GM19467 (cell line): ENCODE measurements at regions not wholly inside any gene's neighbourhood (a gene's known extent, or its start where the extent isn't known, plus 50 kb on each side); places are given as distances from the start of the nearest gene placed in this dataset.

Experiments
- ATAC-seq: cut with Tn5 transposase; IDR thresholded peaks from one replicate; pipeline ENCODE4 v1.9.1; 2021; ENCODE audit warnings: mild to moderate bottlenecking, moderate library complexity; ENCODE audit not compliant: unreplicated experiment

DNA sequence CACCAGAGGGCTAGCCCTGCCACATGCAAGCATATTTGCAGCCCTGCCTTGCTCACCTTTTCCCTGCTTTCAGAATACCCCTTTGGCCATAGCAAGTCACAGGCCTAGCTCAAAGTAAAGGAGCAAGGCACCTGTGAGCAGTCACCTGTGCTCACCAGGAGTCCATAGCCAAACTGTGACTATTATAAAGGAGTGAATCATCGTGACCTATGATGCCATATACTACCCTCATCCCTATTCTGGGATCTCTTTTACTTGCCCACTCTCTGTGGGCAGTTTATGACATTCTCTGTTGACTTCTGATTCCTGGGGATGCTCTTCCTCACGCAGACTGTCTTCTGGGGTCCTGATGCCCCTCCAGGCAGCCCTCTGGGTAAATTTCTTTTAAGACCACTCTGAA lies 200.5 kb upstream of the NLRP1 start:
- ATAC-seq = no peak

- no peak for ATAC-seq
These were observed 201.0 kb upstream of the NLRP1 start for GRCh38 chr17:5785338-5785737.

DNA sequence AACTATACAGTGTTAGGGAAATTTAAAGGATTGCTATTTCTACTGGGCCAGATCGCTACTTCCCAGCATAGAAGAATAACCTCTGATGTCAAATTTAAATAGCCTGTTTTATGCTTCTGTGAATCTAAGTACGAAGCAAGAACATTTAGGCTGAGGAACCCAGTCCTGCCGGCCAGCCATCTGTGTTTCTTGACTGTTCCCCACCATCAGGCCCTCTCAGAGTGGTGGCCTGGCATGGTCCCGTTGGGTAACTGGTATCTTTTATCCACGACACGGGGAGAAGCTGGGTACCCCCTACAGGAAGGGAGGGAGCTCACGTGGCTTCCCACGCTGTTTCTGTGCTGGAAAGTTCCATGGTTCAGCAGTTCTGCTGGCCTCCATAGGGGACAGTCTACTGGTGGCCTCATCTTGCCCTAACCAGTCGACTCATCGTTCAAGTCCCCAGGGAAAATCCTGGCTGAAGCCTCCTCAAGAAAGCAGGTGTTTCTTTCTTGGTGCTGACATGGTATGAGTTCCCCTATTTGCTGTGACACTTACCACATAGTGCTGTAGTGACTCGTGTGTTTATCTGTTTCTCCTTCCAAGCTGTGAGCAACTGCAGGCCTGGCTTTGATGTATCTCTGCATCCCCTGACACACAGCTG lies 201.7 kb upstream of the NLRP1 start:
- ATAC-seq = peak; percentile 79

- no peak for ATAC-seq
These were observed 202.2 kb upstream of the NLRP1 start for GRCh38 chr17:5786510-5786875.

DNA sequence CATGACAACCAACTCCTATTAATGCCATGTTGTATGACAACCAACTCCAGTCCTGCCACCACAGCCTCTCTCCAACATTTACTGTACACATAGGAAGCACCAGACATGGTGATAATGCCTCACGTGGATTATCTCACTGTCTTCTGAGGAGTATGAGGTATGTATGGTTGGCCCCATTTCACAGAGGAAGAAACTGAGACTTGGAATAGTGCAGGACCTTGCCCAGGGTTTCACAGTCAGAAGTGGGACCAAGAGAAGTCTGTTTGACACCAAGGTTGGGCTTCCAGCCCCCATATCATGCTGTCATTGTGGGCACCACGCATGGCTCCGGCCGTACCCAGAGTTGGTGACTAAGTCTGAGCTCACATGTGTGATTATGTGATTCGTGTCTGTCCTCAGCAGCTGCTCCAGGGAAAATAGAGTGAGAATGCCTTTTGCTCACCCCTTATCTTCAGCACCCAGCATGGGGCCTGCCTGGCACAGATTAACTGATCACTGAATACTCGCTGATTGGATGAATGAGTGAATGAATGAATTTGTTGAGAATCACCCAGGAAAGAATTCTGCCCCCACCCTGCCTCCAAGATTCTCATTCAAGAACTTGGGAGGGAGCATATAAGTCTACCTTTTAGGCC lies 204.1 kb upstream of the NLRP1 start:
- ATAC-seq = no peak

GRCh38 chr17:5789528-5789927 lies 205.2 kb upstream of the NLRP1 start:
- no peak for ATAC-seq

DNA sequence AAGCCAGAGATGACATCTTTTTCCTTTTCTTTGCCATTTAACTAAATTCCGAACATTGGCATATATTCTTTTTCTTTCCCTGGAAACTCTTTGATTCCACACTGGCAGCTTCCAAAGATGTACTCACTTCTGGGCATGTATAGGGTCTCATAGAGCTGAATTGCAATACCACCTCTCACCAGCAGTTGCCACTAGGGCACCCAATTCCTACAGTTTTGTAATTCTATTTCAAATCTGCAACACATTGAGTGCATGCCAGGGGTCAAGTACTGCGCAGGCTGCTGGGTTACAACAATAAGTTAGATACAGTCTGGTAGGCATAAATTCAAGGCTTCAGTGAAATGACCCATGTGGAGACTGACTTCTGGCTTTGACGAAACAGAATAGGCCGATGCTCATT lies 208.8 kb upstream of the NLRP1 start:
- no peak for ATAC-seq

- ATAC-seq = no peak
These were observed 209.6 kb upstream of the NLRP1 start for GRCh38 chr17:5793899-5794298.

- ATAC-seq = no peak
These were observed 210.1 kb upstream of the NLRP1 start for GRCh38 chr17:5794385-5794784.

- no peak for ATAC-seq
These were observed 210.7 kb upstream of the NLRP1 start for GRCh38 chr17:5794881-5795506.

DNA sequence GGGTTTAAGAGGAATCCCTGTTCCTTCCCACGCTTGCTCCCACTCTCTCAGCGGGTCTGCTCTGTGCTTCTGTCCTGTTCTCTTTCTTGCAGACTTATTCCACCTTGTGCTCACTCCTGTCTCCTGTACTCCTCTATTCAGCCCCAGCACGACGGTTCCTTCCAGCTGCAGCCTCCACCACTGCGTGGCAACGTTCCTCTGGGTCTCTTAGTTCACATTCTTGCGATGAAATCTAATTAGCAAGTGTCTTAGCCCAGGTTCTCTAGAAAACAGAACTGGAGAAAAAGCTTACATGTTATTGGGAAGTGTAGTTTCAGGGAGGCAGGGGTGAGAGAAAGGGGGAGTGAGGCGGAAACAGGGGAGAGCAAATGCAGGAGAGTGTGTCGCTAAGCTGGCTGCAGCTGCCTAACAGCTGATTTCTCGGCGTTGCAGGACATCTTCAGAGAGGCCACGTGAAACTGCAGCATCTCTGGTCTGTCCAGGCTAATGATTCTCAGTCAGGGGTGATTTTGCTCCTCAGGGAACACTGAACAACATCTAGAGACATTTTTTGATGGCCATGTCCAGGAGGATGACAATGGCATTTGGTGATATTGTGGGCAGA lies 213.2 kb upstream of the NLRP1 start:
- no peak for ATAC-seq

DNA sequence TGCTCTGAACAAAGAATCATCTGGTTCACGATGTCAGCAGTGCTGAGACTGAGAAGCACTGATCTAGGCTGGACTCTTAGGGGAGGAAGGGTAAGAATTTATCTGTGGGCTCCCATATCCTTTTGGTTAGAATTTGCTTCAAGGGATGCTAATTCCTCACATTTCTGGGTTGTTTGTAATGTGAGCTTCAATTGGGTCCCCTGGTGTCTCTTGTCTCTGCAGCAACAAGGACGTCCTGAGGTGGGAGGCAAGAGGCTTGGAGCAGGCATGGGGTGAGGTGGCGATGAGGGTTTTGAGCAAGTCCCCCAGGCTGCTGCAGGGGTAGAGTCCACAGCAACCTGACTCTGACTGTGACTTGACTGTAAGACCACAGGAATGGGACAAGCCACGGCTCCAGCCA lies 213.8 kb upstream of the NLRP1 start:
- ATAC-seq = no peak

GRCh38 chr17:5800131-5800530 lies 215.8 kb upstream of the NLRP1 start:
- no peak for ATAC-seq

GRCh38 chr17:5800646-5801045 lies 216.3 kb upstream of the NLRP1 start:
- ATAC-seq = no peak

GRCh38 chr17:5804251-5804650 lies 219.9 kb upstream of the NLRP1 start:
- ATAC-seq = no peak

- ATAC-seq = no peak
These were observed 224.7 kb upstream of the NLRP1 start for GRCh38 chr17:5809056-5809455.

DNA sequence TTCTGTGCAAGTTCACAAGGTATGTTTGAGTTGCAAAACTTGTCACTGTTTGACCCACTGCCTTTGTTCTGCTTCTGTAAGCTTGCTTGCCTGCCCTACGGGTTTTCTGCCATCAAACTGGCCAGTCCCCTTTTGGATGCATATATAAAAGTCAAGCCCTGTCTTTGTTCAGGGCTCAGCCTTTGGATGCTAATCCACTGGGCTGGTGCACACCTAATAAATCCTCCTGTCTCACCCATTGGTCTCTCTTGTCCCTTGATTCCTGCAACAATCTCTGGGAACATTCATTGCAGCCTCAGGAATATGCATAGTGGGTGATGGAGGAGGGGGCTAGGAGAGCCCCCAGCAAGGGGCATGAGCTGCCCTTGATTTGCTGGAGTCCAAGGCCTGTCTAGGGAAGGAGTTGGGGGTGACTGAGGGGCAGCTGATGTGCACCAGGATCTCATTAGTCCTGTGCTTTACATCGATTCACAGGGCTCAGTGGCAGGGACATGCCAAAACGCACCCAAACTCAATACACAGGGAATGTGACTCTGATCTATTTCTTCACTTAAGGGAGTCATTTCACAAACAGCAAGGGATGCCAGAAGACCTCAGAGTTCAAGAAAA lies 225.4 kb upstream of the NLRP1 start:
- no peak for ATAC-seq

DNA sequence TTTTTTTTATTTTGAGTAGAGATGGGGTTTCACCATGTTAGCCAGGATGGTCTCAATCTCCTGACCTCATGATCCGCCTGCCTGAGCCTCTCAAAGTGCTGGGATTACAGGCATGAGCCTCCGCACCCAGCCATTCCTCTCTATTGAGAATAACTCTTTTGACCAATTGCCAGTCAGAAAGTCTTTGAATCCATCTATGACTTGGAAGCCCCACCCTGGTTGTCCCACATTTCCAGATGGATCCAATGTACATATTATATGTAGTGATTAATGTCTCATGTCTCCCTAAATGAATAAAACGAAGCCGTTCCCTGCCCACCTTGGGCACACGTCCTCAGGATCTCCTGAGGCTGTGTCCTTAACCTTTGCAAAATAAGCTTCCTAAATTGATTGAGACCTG lies 228.3 kb upstream of the NLRP1 start:
- no peak for ATAC-seq

DNA sequence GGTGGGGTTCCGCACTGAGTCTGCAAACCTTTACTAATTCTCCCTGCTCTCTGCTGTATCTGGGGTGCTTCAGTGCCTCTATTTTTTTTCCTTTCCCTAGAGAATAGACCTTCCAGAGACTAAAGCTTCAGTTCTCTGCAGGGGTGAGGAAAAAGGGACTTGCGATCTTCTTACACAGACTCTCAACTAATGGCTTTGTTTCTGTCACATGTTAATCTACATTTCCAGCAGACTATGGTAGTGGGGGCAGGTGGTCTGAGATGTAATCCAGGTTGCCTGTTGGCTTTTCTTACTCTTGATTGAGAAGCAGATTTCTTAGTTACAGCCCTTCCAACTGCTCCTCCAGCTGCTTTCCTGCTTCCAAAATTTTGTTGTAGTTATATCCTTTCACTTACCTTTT lies 229.0 kb upstream of the NLRP1 start:
- ATAC-seq = no peak

- no peak for ATAC-seq
These were observed 231.1 kb upstream of the NLRP1 start for GRCh38 chr17:5815396-5815795.

DNA sequence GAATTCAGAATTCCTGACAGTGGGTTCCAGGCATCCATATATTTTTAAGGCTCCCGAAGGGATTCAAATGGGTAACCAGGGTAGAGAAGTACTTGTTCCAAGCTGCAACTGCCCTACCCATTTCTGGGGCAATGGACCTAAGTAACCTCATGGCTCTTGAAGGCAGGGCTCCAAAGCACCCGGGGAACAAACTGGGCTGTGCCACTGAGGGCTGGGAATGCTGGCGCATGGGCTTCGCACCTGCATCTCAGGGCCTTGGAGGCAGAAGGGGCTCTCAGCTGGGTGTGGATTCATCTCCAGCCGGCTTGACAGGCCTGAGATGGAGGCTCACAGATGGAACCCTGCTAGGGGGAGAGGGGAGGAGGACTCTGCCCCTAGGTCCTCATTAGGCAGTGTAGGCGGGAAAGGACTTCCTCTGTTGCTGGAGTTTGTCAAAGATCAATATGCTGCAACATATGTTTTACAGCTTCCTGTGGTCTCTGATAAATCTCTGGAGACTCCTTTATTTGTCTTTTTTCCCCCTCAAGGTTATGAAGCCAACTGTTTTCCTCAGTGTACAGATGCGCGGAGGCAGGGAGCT lies 232.3 kb upstream of the NLRP1 start:
- no peak for ATAC-seq
